H4 (cell line): ENCODE measurements at regions not wholly inside any gene's neighbourhood (a gene's known extent, or its start where the extent isn't known, plus 50 kb on each side); places are given as distances from the start of the nearest gene placed in this dataset.

ENCODE experiments used
- DNase-seq: peaks from one replicate; pipeline ENCODE4 v3.0.0-alpha.2; 2015; ENCODE audit warnings: low spot score

- DNase-seq: no peak
These were observed 80.6 kb upstream of the LINGO1 start for GRCh38 chr15:77713281-77713680.

GRCh38 chr15:77712438-77712837 lies 79.7 kb upstream of the LINGO1 start:
- DNase-seq: no peak

- no peak for DNase-seq
These were observed 77.9 kb upstream of the LINGO1 start for GRCh38 chr15:77710637-77711036.

GRCh38 chr15:77710206-77710605 lies 77.5 kb upstream of the LINGO1 start:
- no peak for DNase-seq

GRCh38 chr15:77709135-77709886 lies 76.6 kb upstream of the LINGO1 start:
- DNase-seq: no peak

GRCh38 chr15:77706482-77707244 lies 74.0 kb upstream of the LINGO1 start:
- DNase-seq: no peak

GRCh38 chr15:77702211-77702957 lies 69.7 kb upstream of the LINGO1 start:
- no peak for DNase-seq

GRCh38 chr15:77698481-77698880 lies 65.8 kb upstream of the LINGO1 start:
- no peak for DNase-seq

- DNase-seq: no peak
These were observed 65.2 kb upstream of the LINGO1 start for GRCh38 chr15:77697893-77698292.

- DNase-seq: no peak
These were observed 64.2 kb upstream of the LINGO1 start for GRCh38 chr15:77696871-77697270.

- DNase-seq: no peak
These were observed 63.4 kb upstream of the LINGO1 start for GRCh38 chr15:77695961-77696582.

- no peak for DNase-seq
These were observed 62.8 kb upstream of the LINGO1 start for GRCh38 chr15:77695548-77695947.

- DNase-seq: no peak
These were observed 60.9 kb upstream of the LINGO1 start for GRCh38 chr15:77693576-77693975.

GRCh38 chr15:77692614-77693013 lies 59.9 kb upstream of the LINGO1 start:
- DNase-seq: no peak

- no peak for DNase-seq
These were observed 58.9 kb upstream of the LINGO1 start for GRCh38 chr15:77691607-77692006.

- DNase-seq: no peak
These were observed 57.1 kb upstream of the LINGO1 start for GRCh38 chr15:77689821-77690220.

- no peak for DNase-seq
These were observed 56.0 kb upstream of the LINGO1 start for GRCh38 chr15:77688693-77689092.

GRCh38 chr15:77688266-77688665 lies 55.6 kb upstream of the LINGO1 start:
- no peak for DNase-seq

- no peak for DNase-seq
These were observed 52.5 kb upstream of the LINGO1 start for GRCh38 chr15:77685082-77685815.

GRCh38 chr15:77684341-77685081 lies 51.8 kb upstream of the LINGO1 start:
- DNase-seq: no peak

GRCh38 chr15:77682564-77682963 lies 49.9 kb upstream of the LINGO1 start:
- DNase-seq: no peak
